ENCODE measurements at regions not wholly inside any gene's neighbourhood (a gene's known extent, or its start where the extent isn't known, plus 50 kb on each side); places are given as distances from the start of the nearest gene placed in this dataset.

GRCh38 chr12:58459191-58459590, 461.1 kb downstream of the LRIG3 start:
- H3K56ac ChIP-seq (ENCODE audit: extremely low read depth, insufficient read depth, low read length), result no peak overlapping the region
- H3K4ac ChIP-seq (ENCODE audit: low read depth, low read length), result no peak overlapping the region
- no peaks in the 10 kb centered on the region for H3K9me3 ChIP-seq (ENCODE audit: control insufficient read depth, insufficient read depth, low read length)
- peaks cover 3% of the 10 kb centered on the region; the same call in 1 of the 2 replicates for H3K9me1 ChIP-seq (ENCODE audit: insufficient read depth, low read length)
- dilution Hi-C loops (cut with HindIII; ENCODE audit: low sequenced_read_pairs, unreplicated experiment), result no loop called here
- BruUV-seq (replicated peaks), result no TSS peak
- H2AK5ac ChIP-seq (ENCODE audit: low read depth, low read length), result no peak overlapping the region
- H3K23ac ChIP-seq (ENCODE audit: low read depth, low read length), result no peak overlapping the region
- no peaks in the 10 kb centered on the region for H4K20me1 ChIP-seq (ENCODE audit: insufficient read depth, low read length)
- no peak overlapping the region for H3K27ac ChIP-seq (ENCODE audit: insufficient read depth, low read length)
- no peak overlapping the region for H3K9ac ChIP-seq (ENCODE audit: low read depth, low read length)
- in situ Hi-C loops (cut with MboI; ENCODE audit: low sequenced_read_pairs), result no loop called here
- H2BK20ac ChIP-seq (ENCODE audit: low read depth, low read length), result no peak overlapping the region
- DNase-seq (peak; percentile 19), ATAC-seq (ENCODE audit: low read depth) (peak; percentile 32; the same call in 1 of the 2 replicates)
- H2BK5ac ChIP-seq (ENCODE audit: low read depth, low read length, poor library complexity, severe bottlenecking), result no peak overlapping the region
- no peak for TF ChIP-seq BHLHE40 (IDR thresholded peaks at IDR 0.05; ENCODE audit: low read depth, low read length)
- H4K91ac ChIP-seq (ENCODE audit: insufficient read depth, low read depth, low read length), result no peak overlapping the region
- H2BK15ac ChIP-seq (ENCODE audit: low read depth, low read length), result no peak overlapping the region
- no peak overlapping the region for H2AK9ac ChIP-seq (replicated peaks; ENCODE audit: low read depth, low read length, poor library complexity)
- peaks cover 4% of the 10 kb centered on the region for H3K4me1 ChIP-seq (ENCODE audit: control insufficient read depth, insufficient read depth, low read length)
- no peak overlapping the region for H4K8ac ChIP-seq (ENCODE audit: low read depth in 2 of 2, low read length in 2 of 2)
- no peak overlapping the region for H3K4me3 ChIP-seq (ENCODE audit: insufficient read depth, low read depth, low read length)
- no peak overlapping the region for H3K14ac ChIP-seq (replicated peaks; ENCODE audit: low read depth, low read length)
- no peak overlapping the region for H2AFZ ChIP-seq (replicated peaks; ENCODE audit: low read length, poor library complexity)
- no peaks in the 10 kb centered on the region for H3K36me3 ChIP-seq (ENCODE audit: control insufficient read depth, insufficient read depth, low read length)
- intact Hi-C loops (cut with micrococcal nuclease), result no loop called here
- no peaks in the 10 kb centered on the region for H3K79me1 ChIP-seq (ENCODE audit: low read depth in 1 of 2, low read length in 2 of 2)
- H3K27me3 ChIP-seq (ENCODE audit: control insufficient read depth, insufficient read depth, low read length), result no peaks in the 10 kb centered on the region
- peak overlapping the region; percentile 71; the same call in 1 of the 2 replicates for H3K18ac ChIP-seq (ENCODE audit: low read depth, low read length)
- no peak overlapping the region for H3K4me2 ChIP-seq (ENCODE audit: low read depth, low read length)
- POLR2A ChIA-PET (ENCODE audit: unreplicated experiment), result no interaction called here
- CTCF ChIA-PET, result no interaction called here
- no peak overlapping the region for H2BK120ac ChIP-seq (ENCODE audit: low read depth, low read length)
- H4K5ac ChIP-seq (ENCODE audit: low read depth, low read length), result peak overlapping the region; percentile 71; the same call in 1 of the 2 replicates
